ENCODE measurements at regions not wholly inside any gene's neighbourhood (a gene's known extent, or its start where the extent isn't known, plus 50 kb on each side); places are given as distances from the start of the nearest gene placed in this dataset.
A peak's percentile ranks its signal among the peaks of the same experiment; 100 is the strongest.

DNA sequence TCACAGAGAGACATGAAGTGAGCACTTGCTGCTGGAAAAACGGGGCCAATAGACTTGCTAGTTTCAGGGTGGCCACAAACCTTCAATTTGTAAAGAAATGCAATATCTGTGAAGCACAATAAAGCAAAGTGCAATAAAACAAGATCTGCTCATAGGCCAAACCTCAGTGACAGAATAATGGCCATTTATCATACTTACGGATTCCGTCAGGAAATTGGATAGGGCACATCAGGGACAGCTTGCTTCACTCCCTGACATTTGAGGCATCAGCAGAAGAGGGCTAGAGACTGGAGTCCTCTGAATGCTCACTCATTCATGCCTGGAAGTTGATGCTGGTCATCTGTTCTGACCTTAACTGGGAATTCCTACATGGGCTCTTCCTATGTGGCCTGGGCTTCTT is 165.5 kb upstream of the OPRM1 start:
- DNase-seq (ENCODE audit: low read depth): no peak

DNA sequence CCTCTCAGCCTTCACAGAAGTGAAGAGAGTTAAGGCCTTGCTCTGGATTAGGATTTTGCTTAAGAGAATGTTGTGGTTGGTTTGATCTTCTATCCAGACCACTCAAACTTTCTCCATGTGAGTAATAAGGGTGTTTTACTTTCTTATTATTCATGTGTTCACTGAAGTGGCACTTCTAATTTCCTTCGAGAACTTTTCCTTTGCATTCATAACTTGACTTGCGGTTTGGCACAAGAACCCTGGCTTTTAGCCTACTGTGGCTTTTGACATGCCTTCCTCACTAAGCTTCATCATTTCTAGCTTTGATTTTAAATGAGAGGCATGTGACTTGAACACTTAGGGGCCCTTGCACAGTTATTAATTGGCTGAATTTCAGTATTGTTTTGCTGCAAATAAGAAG is 166.1 kb upstream of the OPRM1 start:
- no peak for DNase-seq (ENCODE audit: low read depth)

DNA sequence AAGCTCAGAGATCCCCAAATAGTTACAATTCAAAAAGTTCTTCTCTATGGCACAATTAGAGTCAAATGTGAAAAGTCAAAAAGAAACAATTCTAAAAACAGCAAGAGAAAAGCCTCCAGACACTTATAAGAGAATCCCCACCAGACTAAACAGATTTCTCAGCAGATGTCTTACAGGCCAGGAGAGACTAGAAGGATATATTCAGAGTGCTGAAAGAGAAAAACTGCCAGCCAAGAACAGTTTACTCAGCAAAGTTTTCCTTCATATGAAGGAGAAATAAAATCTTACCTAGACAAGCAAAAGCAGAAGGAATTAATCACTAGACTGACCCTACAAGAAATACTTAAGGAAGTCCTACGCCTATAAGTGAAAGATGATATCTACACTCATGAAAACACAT is 176.1 kb upstream of the OPRM1 start:
- no peak for DNase-seq (ENCODE audit: low read depth)

DNA sequence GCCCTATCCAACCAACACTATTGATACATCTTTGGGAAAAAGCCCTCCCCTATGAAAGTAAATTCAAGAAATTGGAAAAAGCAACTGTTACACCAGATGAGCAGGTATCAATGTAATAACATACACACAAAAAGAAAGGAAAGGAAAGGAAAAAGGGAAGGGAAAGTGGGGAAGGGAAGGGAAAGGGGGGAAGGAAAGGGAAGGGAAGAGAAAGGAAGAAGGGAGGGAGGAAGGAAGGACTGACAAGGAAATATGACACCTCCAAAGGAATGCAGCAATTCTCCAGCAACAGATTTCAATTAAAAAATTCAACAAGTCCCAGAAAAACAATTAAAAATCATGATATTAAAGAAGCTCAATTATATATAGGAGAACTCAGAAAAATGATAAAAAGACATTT is 176.9 kb upstream of the OPRM1 start:
- no peak for DNase-seq (ENCODE audit: low read depth)

DNA sequence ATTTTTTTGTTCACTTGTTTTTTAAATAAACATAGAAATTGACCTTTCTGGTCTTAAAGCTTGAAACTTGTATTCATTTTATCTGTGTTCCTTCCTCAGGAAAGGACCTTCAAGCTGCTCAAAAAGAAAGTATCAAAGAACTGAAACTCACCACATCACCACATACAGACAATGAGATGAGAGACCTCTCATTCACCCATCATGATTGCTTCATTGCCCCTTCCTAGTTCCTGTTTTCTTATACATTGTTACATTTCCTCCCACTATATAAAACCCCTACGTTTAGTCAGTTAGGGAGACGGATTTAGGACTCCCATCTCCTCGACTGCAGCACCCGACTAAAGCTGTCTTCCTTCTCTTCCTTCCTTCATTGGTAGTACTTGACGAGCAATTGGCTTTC is 180.5 kb upstream of the OPRM1 start:
- DNase-seq (ENCODE audit: low read depth): no peak

DNA sequence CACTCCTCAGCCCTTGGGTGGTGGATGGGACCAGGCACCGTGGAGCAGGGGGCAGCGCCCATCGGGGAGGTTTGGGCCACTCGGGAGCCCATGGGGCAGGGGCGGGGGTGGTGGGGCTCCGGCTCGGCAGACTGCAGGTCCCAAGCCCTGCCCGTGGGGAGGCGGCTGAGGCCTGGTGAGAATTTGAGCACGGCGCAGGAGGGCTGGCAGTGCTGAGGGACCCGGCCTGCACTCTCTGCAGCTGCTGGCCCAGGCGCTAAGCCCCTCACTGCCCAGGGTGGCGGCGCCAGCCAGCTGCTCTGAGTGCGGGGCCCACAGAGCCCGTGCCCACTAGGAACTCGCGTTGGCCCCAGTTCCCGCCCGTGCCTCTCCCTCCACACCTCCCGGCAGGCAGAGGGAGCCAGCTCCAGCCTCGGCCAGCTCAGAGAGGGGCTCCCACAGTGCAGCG is 182.1 kb upstream of the OPRM1 start:
- no peak for DNase-seq (ENCODE audit: low read depth)

DNA sequence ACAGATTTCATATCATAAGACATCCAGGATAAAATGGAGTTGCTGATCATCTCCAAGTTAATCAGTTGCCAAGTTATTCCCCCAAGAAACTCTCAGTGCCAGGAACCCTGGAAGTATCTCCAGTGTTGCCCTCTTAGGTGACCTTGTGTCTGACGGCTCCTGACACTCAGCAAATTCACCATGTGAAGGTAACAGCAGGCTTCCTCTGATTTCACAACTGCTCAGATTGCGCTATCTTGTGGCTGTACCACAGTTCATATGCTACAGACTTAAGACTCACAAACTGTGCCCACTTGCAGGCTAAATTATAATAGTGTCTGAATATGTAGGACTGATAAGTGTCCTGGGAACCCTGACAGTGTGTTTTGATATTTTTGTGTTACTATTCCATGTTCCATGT is 186.6 kb upstream of the OPRM1 start:
- no peak for DNase-seq (ENCODE audit: low read depth)

DNA sequence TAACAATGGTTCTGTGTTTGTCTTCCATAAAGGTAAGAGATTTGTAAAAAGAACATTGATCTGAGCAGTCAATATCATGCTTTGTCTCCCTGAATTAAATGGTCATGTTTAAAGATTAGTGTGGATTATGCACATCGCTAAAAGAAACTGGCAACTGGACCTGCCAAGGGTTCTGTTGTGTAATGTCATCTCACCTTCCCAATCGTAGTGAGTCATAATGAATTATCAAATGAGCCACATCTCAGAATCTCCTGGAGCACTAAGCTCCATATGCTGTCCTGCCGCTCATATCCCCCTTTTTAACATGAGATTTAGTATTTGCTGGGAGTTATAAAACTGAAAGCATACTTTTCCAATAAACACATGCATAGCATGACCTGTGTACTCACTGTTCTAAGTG is 187.0 kb upstream of the OPRM1 start:
- no peak for DNase-seq (ENCODE audit: low read depth)

DNA sequence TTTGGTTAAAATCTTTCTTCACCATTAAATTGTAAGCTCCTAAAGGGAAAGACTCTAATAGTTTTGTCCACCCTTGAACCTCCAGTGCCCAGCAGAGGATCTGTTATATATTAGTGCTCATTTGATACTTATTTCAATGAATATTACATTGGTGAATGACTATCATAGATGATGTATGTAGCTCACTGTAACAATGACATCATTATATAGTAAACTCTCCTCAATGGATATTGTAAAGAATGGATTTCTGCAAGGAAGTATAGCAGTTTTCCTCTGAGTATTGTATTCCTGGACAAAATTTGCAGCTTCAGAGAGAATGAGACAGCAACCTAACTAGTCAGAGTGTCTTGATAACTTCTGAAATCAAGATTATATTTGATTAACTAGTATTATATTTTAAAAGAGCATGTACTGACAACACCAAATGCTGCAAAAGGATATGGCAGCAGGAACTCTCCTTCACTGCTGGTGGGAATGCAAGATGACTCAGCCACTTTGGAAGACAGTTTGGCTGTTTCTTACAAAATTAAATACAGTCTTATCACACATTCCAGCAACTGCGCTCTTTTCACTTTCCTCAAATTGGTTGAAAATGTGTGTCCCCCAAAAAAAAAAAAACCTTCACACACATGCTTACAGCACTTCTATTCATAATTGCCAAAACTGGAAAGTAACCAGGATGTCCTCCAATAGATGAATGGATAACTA is 189.8 kb upstream of the OPRM1 start:
- DNase-seq (ENCODE audit: low read depth): no peak

DNA sequence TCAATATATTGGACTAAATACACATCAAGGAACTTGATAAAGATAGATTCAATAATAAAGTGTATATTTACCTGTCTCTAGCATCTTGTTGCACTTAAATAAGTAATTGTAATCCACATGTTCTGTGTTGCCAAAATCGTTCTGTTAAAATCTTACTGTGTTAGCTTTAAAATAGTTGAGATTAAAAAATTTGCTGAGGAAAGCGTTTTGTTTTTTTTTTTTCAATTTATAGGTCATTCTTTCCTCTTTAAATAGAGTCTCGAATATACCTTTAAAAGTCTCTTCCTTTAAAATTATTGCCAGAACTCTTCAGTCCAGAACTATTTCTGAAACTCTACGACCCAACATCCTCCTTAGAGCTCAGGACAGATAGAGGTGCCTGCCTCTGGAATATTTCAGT is 195.6 kb upstream of the OPRM1 start:
- no peak for DNase-seq (ENCODE audit: low read depth)

DNA sequence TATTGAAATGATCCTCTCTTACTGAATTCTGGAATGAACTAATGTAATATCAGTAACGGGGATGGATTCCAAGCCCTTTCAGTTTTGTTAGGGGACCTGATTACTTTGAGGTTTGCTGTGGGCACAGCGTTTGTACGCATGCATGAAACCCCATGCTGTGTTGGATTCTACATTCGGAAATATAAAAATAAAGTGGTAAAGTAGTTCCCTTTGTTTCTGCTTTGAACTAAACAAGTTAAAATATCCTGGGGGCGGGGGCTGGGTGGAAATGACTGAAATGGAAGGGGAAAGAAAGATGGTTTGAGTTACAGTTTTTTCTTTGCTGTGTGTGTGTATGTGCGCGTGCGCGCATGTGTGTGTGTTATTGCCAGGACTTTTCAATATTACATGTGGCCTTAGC is 196.5 kb upstream of the OPRM1 start:
- DNase-seq (ENCODE audit: low read depth): no peak

DNA sequence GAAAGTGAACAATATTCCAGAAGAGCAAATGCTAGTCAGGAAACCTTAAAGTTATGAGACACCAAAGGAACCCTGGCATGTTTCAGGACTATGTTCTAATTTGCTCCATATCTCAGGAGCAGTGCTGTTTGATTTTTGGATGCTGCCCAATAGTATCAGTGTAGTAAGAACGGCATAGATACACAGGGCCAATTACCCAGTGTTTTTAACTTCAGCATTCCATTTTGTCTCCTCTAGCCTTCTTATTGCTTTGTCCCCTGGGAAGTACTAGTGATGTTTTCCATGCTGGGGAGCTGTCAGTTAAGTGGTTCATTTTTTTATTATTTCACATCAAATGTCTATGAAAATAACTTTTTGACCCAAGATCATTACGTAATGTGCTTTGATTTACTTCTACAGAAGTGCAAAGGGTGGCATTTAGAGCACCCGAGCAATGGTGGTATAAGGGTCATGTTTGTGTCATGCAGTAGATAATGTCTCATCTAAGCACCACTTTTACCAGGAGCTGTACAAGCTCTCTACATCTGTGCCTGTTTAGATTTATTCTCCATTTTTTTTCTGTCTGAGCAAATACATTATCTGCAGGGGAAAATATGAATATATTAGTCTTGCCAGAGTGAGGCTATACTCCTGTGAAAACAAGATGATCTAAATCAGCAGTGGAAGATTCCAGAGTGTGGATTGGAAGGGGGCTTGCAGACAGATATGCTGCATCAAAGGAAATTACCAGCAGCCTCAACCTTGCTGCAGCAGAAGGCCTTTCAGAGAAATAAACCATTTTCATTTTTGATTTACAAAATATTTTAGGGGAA is 198.8 kb upstream of the OPRM1 start:
- no peak for DNase-seq (ENCODE audit: low read depth)

DNA sequence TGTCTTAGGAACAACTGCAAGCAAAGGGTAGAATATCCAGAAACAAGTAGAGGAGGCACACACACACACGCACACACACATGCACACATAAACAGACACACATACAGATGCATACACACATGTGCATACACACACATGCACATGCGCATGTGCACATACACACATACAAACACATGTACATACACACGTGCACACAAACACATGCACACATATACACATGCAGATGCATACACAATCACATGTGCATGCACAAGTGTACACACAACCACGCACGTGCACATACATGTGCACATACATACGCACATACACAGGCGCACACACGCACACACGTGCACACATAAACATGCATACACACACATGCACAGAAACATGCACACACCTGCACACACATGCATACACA is 206.5 kb upstream of the OPRM1 start:
- no peak for DNase-seq (ENCODE audit: low read depth)

DNA sequence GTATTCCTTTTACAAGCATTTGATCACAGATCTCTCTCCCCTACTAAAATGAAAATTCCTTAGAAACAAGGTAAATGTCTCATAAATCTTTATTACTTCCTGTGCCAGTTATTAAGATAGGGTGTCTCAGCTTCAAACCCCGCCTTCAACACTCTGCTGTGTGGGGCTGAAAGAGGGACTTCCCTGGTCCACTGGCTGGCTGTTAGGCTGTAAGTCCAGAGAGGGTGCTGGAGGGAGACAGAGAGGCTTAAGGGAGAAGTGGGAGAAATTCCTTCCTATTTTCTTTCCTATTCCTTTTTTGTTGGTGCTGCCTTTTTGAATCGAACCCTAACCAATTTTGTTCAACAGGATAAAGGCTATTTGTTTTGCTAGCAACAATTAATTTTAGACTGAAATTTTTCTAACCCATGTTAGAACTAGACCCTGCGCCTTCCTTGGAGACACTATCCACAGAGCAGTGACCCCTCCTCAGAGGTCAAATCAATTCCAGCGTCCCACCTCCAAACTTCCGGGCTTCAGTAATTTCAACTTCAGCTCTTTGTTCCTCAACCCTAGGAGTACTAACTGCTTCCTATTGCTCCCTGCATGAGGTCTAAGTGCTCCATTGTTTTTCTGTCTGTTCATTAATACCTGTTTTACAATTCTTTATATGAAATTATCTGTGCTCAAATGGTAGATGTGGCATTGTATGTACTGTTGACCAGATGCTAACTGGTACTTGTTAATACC is 207.5 kb upstream of the OPRM1 start:
- no peak for DNase-seq (ENCODE audit: low read depth)

DNA sequence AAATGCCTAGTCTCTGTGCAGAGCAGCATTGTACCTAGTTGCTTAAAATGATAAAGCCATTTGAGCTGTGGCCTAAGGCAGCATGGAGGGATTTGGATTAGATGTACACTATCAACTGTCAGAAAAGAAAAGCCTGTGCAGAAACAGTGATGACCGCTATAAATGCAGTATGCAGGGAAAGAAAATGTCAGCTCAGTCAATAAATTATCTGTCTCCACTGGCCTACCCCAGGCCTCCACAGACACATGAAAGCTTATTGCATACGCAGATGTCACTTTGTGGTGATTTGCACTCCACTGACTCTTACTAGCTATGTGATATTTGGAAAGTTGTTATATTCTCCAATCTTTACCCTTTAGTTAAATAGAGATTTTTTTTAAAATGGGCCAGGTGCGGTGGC is 221.9 kb upstream of the OPRM1 start:
- DNase-seq (ENCODE audit: low read depth): no peak

DNA sequence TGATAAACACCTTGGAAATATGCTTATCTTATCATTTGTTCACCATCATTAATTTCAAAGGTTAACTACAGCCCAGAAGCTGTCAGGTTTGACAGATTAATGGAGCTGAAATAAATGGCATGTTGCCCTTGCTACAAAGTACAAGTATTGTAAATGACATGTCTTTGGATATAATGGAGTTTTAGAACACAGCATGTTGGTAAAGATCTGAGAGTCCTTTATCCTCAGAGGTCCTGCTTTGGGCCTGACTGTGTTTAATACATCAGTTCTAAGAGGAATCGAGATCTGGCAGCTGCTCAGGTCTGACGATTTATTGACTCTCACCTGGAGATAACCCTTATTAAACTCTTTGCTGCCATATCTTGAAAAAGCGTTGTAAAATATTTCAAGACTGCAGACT is 222.7 kb upstream of the OPRM1 start:
- no peak for DNase-seq (ENCODE audit: low read depth)

DNA sequence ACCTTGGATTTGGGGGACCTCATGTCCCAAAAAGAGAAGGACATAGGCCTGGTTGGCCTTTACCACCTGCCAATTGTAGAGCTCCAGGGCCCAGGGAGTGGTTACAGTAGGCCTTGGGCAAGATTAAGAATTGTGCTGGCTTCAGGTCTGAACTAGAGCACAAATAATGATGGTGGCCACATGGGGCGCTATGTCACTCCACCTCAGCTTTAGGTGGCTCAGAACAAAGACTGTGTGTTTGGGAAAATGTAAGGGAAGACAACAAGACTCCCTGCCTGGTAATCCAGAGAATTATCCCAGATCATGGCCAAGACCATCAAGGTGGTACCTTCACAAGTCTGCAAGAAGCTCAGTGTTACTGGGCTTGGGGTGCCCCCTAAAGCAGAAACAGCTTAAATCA is 224.9 kb upstream of the OPRM1 start:
- no peak for DNase-seq (ENCODE audit: low read depth)

DNA sequence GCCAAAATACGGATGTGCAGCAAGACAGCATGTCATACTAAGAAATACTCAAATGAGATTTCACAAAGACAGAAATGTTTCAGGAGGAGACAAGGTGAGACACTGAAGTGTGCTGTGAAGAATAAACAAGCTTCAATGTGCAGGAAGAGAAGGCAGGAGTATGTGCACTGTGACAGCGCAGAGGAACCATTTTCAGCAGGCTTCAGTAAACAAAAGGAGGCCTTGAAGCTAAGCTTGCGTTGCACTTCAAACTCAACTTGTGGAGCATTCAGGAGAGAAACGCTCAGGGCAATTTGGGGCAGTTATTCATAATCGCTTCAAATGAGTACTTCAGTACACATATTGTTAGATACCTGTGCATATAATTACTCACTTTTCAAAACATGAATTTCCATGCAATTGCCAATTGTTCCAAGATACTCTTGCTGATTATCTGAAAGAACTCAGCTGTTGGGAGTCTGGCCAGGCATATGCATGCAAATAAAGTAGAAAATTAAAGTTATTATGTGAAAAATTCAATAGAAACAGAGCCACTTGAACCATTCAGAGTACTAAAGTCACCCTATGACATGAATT is 234.2 kb upstream of the OPRM1 start:
- DNase-seq (ENCODE audit: low read depth): no peak

DNA sequence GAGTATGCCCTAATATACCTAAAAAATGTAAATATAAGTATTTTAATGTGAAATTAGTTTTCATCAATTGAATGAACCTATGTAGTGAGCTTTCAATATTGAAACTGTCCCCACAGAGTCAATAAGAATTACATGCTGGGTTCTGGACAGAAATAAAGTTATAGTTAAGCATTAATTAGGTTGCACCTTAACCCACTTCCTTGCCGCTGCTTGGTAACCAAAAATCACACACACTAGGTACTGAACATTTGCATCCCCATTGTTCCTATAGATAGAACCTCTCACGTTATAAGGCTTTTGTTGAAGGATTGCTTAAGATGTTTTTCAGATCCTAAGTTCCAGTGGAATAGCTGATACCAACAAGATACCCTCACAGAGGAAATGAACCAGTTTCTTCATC is 237.1 kb upstream of the OPRM1 start:
- no peak for DNase-seq (ENCODE audit: low read depth)

DNA sequence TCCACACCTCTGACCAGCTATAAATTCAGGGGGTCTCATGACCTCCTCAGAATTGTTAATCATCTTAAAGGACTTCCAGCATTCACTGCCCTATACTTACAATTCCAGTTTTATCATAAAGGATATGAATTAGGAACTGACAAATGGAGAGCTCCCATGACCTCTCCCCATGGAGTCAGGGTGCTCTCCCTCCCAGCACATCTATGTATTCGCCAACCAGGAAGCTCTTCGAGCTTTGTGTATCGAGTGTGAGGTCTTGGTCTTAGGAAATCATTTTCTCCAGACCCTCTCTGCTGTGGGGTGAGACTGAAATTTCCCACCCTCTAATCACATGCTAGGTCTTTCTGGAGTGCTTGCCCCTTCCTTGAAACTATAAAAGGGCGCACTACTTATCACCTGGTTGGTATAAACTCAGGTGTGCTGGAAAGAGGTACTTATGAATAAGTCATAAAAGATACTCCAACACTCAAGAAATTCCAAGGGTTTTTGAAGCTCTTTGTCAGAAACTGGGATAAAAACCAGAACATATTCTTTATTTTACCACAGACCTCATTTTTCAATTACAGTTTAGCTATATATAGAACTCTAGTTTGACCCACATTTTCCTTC is 238.4 kb upstream of the OPRM1 start:
- DNase-seq (ENCODE audit: low read depth): no peak

DNA sequence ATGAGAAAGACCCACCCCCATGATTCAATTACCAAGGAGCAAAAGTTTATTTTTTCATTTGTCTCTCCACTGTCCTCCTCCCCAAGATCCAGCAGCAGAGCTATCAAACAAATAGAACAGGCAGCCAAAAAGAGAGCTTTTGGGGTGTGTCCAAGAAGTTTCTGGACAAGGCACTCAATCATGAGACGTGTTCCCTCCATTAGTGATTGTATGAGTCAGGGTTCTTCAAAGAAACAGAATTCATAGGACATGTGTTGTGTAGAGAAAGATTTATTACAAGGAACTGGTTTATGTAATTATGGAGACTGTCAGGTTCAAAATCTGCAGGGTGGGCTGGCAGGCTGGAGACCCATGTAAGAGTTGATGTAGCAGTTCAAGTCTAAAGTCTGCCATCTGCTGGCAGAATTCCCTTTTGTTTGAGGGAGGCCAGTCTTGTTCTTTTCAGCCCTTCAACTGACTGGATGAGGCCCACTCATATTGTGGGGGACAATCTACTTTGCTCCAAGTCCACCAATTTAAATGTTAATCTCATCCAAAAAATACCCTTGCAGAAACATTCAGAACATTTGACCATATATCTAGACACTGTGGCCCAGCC is 248.1 kb upstream of the OPRM1 start:
- no peak for DNase-seq (ENCODE audit: low read depth)

DNA sequence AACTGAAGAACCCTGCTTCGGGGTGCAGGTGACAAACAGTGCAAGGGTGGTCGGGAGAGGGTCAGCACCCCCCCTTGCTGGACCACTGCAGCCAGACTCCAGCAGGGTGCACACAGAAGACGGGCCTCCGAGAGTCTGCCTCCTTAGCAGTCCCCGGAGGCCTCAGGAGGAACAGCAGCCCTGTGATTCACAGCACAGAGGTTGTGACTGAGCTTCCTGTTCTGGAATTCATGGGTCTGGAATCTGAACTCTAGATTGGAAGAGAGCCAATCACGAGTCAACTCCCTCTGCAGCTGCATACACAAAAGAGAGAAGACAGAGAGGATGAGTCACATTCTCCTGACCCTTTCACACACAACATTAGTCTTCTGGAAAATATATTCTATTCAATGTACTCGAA is 249.0 kb upstream of the OPRM1 start:
- peak; percentile 43 for DNase-seq (ENCODE audit: low read depth)

Measured in Daoy (cell line).